ENCODE measurements at regions not wholly inside any gene's neighbourhood (a gene's known extent, or its start where the extent isn't known, plus 50 kb on each side); places are given as distances from the start of the nearest gene placed in this dataset.

DNA sequence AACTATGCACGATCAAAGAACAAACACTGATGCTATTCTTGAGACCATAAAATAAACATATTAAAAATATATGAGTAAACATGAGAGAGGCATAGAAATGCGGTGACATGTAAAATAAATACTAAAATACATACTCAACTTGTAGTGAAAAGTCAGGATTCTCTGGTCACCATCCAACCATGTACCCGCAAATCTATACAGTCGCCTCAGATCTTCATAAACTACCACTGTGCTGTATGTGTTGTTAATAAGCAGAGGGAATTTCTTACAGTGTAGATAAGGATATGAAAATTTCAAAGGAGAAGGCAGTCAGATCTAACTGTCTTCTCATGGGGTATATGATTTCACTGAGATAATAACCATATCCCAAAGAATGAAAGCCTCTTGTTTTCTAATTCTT, 67.8 kb upstream of the FAM47B start:
- DNase-seq = no peak
- no peaks in the 10 kb centered on the region for H3K79me2 ChIP-seq (ENCODE audit: control insufficient read depth, insufficient read depth, low read length)
- no peaks in the 10 kb centered on the region for H3K79me1 ChIP-seq (ENCODE audit: low read length)
- no peak overlapping the region for H3K4ac ChIP-seq (ENCODE audit: low read depth, low read length)
- no peak overlapping the region for H3K4me3 ChIP-seq (ENCODE audit: low read length)
- H3K4me2 ChIP-seq (ENCODE audit: low read length) = no peak overlapping the region
- no peak overlapping the region for H3K18ac ChIP-seq (ENCODE audit: low read length)
- H2BK5ac ChIP-seq (ENCODE audit: low read length) = no peak overlapping the region
- H4K8ac ChIP-seq (ENCODE audit: low read depth, low read length) = no peak overlapping the region
- H2BK120ac ChIP-seq (ENCODE audit: low read depth, low read length) = no peak overlapping the region
- H3K4me1 ChIP-seq (ENCODE audit: control insufficient read depth, low read depth, low read length) = no peaks in the 10 kb centered on the region
- H3K23ac ChIP-seq (ENCODE audit: low read length) = no peak overlapping the region
- H2AK5ac ChIP-seq (ENCODE audit: low read length) = no peak overlapping the region
- no peaks in the 10 kb centered on the region for H3K36me3 ChIP-seq (ENCODE audit: control insufficient read depth, insufficient read depth, low read length)
- H3K56ac ChIP-seq (ENCODE audit: low read length) = no peak overlapping the region
- H3K27ac ChIP-seq (ENCODE audit: low read depth, low read length) = no peak overlapping the region
- no peaks in the 10 kb centered on the region for H3K27me3 ChIP-seq (ENCODE audit: insufficient read depth, low read length, poor library complexity)
- H4K5ac ChIP-seq (ENCODE audit: low read length) = no peak overlapping the region
- no peak overlapping the region for H3K9ac ChIP-seq (ENCODE audit: low read length)
- no peak overlapping the region for H2BK15ac ChIP-seq (replicated peaks; ENCODE audit: low read depth)
- WGBS (ENCODE audit: extremely low coverage, insufficient coverage, low lambda C conversion rate) = no CpG with 5 or more reads among the region's 4 CpGs

- no peak overlapping the region for H2BK5ac ChIP-seq (ENCODE audit: low read length)
- H4K8ac ChIP-seq (ENCODE audit: low read depth, low read length) = no peak overlapping the region
- H3K36me3 ChIP-seq (ENCODE audit: control insufficient read depth, insufficient read depth, low read length) = no peaks in the 10 kb centered on the region
- no peak overlapping the region for H3K4ac ChIP-seq (ENCODE audit: low read depth, low read length)
- WGBS (ENCODE audit: extremely low coverage, insufficient coverage, low lambda C conversion rate) = no CpG with 5 or more reads among the region's 1 CpG
- H3K79me2 ChIP-seq (ENCODE audit: control insufficient read depth, insufficient read depth, low read length) = no peaks in the 10 kb centered on the region
- no peak overlapping the region for H4K5ac ChIP-seq (ENCODE audit: low read length)
- H2BK15ac ChIP-seq (replicated peaks; ENCODE audit: low read depth) = no peak overlapping the region
- no peak overlapping the region for H3K18ac ChIP-seq (ENCODE audit: low read length)
- no peaks in the 10 kb centered on the region for H3K27me3 ChIP-seq (ENCODE audit: insufficient read depth, low read length, poor library complexity)
- H2AK5ac ChIP-seq (ENCODE audit: low read length) = no peak overlapping the region
- H2BK120ac ChIP-seq (ENCODE audit: low read depth, low read length) = no peak overlapping the region
- no peak overlapping the region for H3K27ac ChIP-seq (ENCODE audit: low read depth, low read length)
- H3K4me1 ChIP-seq (ENCODE audit: control insufficient read depth, low read depth, low read length) = no peaks in the 10 kb centered on the region
- no peak overlapping the region for H3K56ac ChIP-seq (ENCODE audit: low read length)
- no peak overlapping the region for H3K4me2 ChIP-seq (ENCODE audit: low read length)
- H3K79me1 ChIP-seq (ENCODE audit: low read length) = no peaks in the 10 kb centered on the region
- DNase-seq = no peak
- H3K4me3 ChIP-seq (ENCODE audit: low read length) = no peak overlapping the region
- no peak overlapping the region for H3K23ac ChIP-seq (ENCODE audit: low read length)
- H3K9ac ChIP-seq (ENCODE audit: low read length) = no peak overlapping the region
Measured at GRCh38 chrX:34875204-34875603, 67.4 kb upstream of the FAM47B start.

GRCh38 chrX:34877436-34877835, 65.2 kb upstream of the FAM47B start:
- no peak overlapping the region for H2BK5ac ChIP-seq (ENCODE audit: low read length)
- no peaks in the 10 kb centered on the region for H3K79me1 ChIP-seq (ENCODE audit: low read length)
- no peak overlapping the region for H2BK120ac ChIP-seq (ENCODE audit: low read depth, low read length)
- no peak overlapping the region for H3K9ac ChIP-seq (ENCODE audit: low read length)
- no peaks in the 10 kb centered on the region for H3K27me3 ChIP-seq (ENCODE audit: insufficient read depth, low read length, poor library complexity)
- H4K8ac ChIP-seq (ENCODE audit: low read depth, low read length) = no peak overlapping the region
- no peak overlapping the region for H3K4ac ChIP-seq (ENCODE audit: low read depth, low read length)
- H3K56ac ChIP-seq (ENCODE audit: low read length) = no peak overlapping the region
- H3K36me3 ChIP-seq (ENCODE audit: control insufficient read depth, insufficient read depth, low read length) = no peaks in the 10 kb centered on the region
- DNase-seq = no peak
- no peak overlapping the region for H3K27ac ChIP-seq (ENCODE audit: low read depth, low read length)
- H3K4me1 ChIP-seq (ENCODE audit: control insufficient read depth, low read depth, low read length) = no peaks in the 10 kb centered on the region
- H3K18ac ChIP-seq (ENCODE audit: low read length) = no peak overlapping the region
- no peaks in the 10 kb centered on the region for H3K79me2 ChIP-seq (ENCODE audit: control insufficient read depth, insufficient read depth, low read length)
- WGBS (ENCODE audit: extremely low coverage, insufficient coverage, low lambda C conversion rate) = no CpG with 5 or more reads among the region's 1 CpG
- no peak overlapping the region for H2AK5ac ChIP-seq (ENCODE audit: low read length)
- no peak overlapping the region for H3K23ac ChIP-seq (ENCODE audit: low read length)
- no peak overlapping the region for H3K4me3 ChIP-seq (ENCODE audit: low read length)
- H3K4me2 ChIP-seq (ENCODE audit: low read length) = no peak overlapping the region
- no peak overlapping the region for H4K5ac ChIP-seq (ENCODE audit: low read length)
- no peak overlapping the region for H2BK15ac ChIP-seq (replicated peaks; ENCODE audit: low read depth)

GRCh38 chrX:34879346-34879745, 63.2 kb upstream of the FAM47B start:
- Histone ChIP-seq H2BK120ac (ENCODE audit: low read depth, low read length) (no peak overlapping the region), H3K79me1 (ENCODE audit: low read length) (no peaks in the 10 kb centered on the region), H3K23ac (ENCODE audit: low read length) (no peak overlapping the region), H2AK5ac (ENCODE audit: low read length) (no peak overlapping the region), H2BK5ac (ENCODE audit: low read length) (no peak overlapping the region), H3K36me3 (ENCODE audit: control insufficient read depth, insufficient read depth, low read length) (no peaks in the 10 kb centered on the region), H3K79me2 (ENCODE audit: control insufficient read depth, insufficient read depth, low read length) (no peaks in the 10 kb centered on the region), H3K27me3 (ENCODE audit: insufficient read depth, low read length, poor library complexity) (no peaks in the 10 kb centered on the region), H2BK15ac (replicated peaks; ENCODE audit: low read depth) (no peak overlapping the region), H3K18ac (ENCODE audit: low read length) (no peak overlapping the region), H3K9ac (ENCODE audit: low read length) (no peak overlapping the region), H3K4me2 (ENCODE audit: low read length) (no peak overlapping the region), H3K56ac (ENCODE audit: low read length) (no peak overlapping the region), H4K8ac (ENCODE audit: low read depth, low read length) (no peak overlapping the region), H3K4me1 (ENCODE audit: control insufficient read depth, low read depth, low read length) (no peaks in the 10 kb centered on the region), H3K27ac (ENCODE audit: low read depth, low read length) (no peak overlapping the region), H3K4ac (ENCODE audit: low read depth, low read length) (no peak overlapping the region), H3K4me3 (ENCODE audit: low read length) (no peak overlapping the region), H4K5ac (ENCODE audit: low read length) (no peak overlapping the region)
- no peak for DNase-seq
- WGBS (ENCODE audit: extremely low coverage, insufficient coverage, low lambda C conversion rate) = no CpG with 5 or more reads among the region's 2 CpGs

DNA sequence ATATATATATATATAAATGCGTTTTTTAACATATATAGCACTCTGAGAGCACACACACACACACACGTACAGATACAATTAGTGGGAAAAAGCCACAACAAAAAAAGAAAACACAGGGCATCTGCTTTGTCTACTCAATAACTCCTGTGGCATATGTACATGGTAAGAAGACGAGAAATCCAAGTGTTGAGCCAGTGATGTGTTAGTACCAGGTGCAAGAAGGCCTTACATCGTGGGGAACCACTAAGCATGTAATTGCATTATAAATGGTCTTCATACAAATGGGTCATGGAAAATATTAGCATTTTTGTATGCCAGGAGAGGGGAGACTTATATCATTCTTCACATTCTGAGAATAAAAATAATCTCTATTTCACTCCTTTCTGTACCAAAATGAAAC, 62.7 kb upstream of the FAM47B start:
- no peaks in the 10 kb centered on the region for H3K79me1 ChIP-seq (ENCODE audit: low read length)
- DNase-seq = no peak
- H3K56ac ChIP-seq (ENCODE audit: low read length) = no peak overlapping the region
- H2BK120ac ChIP-seq (ENCODE audit: low read depth, low read length) = no peak overlapping the region
- H3K4me1 ChIP-seq (ENCODE audit: control insufficient read depth, low read depth, low read length) = no peaks in the 10 kb centered on the region
- H3K79me2 ChIP-seq (ENCODE audit: control insufficient read depth, insufficient read depth, low read length) = no peaks in the 10 kb centered on the region
- no peak overlapping the region for H2BK15ac ChIP-seq (replicated peaks; ENCODE audit: low read depth)
- H3K4ac ChIP-seq (ENCODE audit: low read depth, low read length) = no peak overlapping the region
- no peak overlapping the region for H2BK5ac ChIP-seq (ENCODE audit: low read length)
- no peak overlapping the region for H3K4me2 ChIP-seq (ENCODE audit: low read length)
- no peak overlapping the region for H3K9ac ChIP-seq (ENCODE audit: low read length)
- H3K27ac ChIP-seq (ENCODE audit: low read depth, low read length) = no peak overlapping the region
- H3K27me3 ChIP-seq (ENCODE audit: insufficient read depth, low read length, poor library complexity) = no peaks in the 10 kb centered on the region
- H2AK5ac ChIP-seq (ENCODE audit: low read length) = no peak overlapping the region
- H3K23ac ChIP-seq (ENCODE audit: low read length) = no peak overlapping the region
- H3K4me3 ChIP-seq (ENCODE audit: low read length) = no peak overlapping the region
- no peak overlapping the region for H4K5ac ChIP-seq (ENCODE audit: low read length)
- H3K18ac ChIP-seq (ENCODE audit: low read length) = no peak overlapping the region
- no CpG with 5 or more reads among the region's 4 CpGs for WGBS (ENCODE audit: extremely low coverage, insufficient coverage, low lambda C conversion rate)
- H4K8ac ChIP-seq (ENCODE audit: low read depth, low read length) = no peak overlapping the region
- no peaks in the 10 kb centered on the region for H3K36me3 ChIP-seq (ENCODE audit: control insufficient read depth, insufficient read depth, low read length)

GRCh38 chrX:34880656-34881055, 61.9 kb upstream of the FAM47B start:
- H3K4ac ChIP-seq (ENCODE audit: low read depth, low read length) = no peak overlapping the region
- DNase-seq = no peak

More at GRCh38 chrX:34880656-34881055, 61.9 kb upstream of the FAM47B start:
- no peak overlapping the region for H3K56ac ChIP-seq (ENCODE audit: low read length)
- no peaks in the 10 kb centered on the region for H3K4me1 ChIP-seq (ENCODE audit: control insufficient read depth, low read depth, low read length)
- no peak overlapping the region for H3K9ac ChIP-seq (ENCODE audit: low read length)
- no peak overlapping the region for H3K23ac ChIP-seq (ENCODE audit: low read length)
- no peaks in the 10 kb centered on the region for H3K79me1 ChIP-seq (ENCODE audit: low read length)
- H3K4me2 ChIP-seq (ENCODE audit: low read length) = no peak overlapping the region
- no peak overlapping the region for H4K5ac ChIP-seq (ENCODE audit: low read length)
- H2BK5ac ChIP-seq (ENCODE audit: low read length) = no peak overlapping the region
- no peak overlapping the region for H3K18ac ChIP-seq (ENCODE audit: low read length)
- no peak overlapping the region for H3K4me3 ChIP-seq (ENCODE audit: low read length)
- H3K27ac ChIP-seq (ENCODE audit: low read depth, low read length) = no peak overlapping the region
- no peak overlapping the region for H4K8ac ChIP-seq (ENCODE audit: low read depth, low read length)
- H2BK15ac ChIP-seq (replicated peaks; ENCODE audit: low read depth) = no peak overlapping the region
- no peak overlapping the region for H2AK5ac ChIP-seq (ENCODE audit: low read length)
- H3K27me3 ChIP-seq (ENCODE audit: insufficient read depth, low read length, poor library complexity) = no peaks in the 10 kb centered on the region
- H3K79me2 ChIP-seq (ENCODE audit: control insufficient read depth, insufficient read depth, low read length) = no peaks in the 10 kb centered on the region
- no CpG with 5 or more reads among the region's 2 CpGs for WGBS (ENCODE audit: extremely low coverage, insufficient coverage, low lambda C conversion rate)
- no peak overlapping the region for H2BK120ac ChIP-seq (ENCODE audit: low read depth, low read length)
- no peaks in the 10 kb centered on the region for H3K36me3 ChIP-seq (ENCODE audit: control insufficient read depth, insufficient read depth, low read length)
